Transverse colon (tissue), 4 donors: ENCODE measurements at regions not wholly inside any gene's neighbourhood (a gene's known extent, or its start where the extent isn't known, plus 50 kb on each side); places are given as distances from the start of the nearest gene placed in this dataset.

Source experiments
- EP300 ChIP-seq: sonication (generic); formaldehyde crosslinking; IDR thresholded peaks from one replicate; pipeline ENCODE4 v1.6.1; 2017; ENCODE audit warnings: antibody characterized with exemption, low read depth
- POLR2AphosphoS5 ChIP-seq, 3 donors: sonication (generic); formaldehyde crosslinking; IDR thresholded peaks; one replicate each; pipeline ENCODE4 v1.6.1; 2016; ENCODE audit warnings: antibody characterized with exemption in 3 of 3
- TF ChIP-seq, protein P1 (sequence below), 5 experiments: fragments of 200-600 bp in 3 of 5; fragments of 450-650 bp in 2 of 5; sonication (generic) in 3 of 5; IDR thresholded peaks; 1 replicate in 2 of 5; 2 replicates in 3 of 5; pipeline ENCODE4 v1.5.1; 2016 to 2017; ENCODE audit warnings: antibody characterized with exemption in 5 of 5, inconsistent platforms in 3 of 5, mild to moderate bottlenecking in 2 of 5, moderate library complexity in 1 of 5

DNA sequence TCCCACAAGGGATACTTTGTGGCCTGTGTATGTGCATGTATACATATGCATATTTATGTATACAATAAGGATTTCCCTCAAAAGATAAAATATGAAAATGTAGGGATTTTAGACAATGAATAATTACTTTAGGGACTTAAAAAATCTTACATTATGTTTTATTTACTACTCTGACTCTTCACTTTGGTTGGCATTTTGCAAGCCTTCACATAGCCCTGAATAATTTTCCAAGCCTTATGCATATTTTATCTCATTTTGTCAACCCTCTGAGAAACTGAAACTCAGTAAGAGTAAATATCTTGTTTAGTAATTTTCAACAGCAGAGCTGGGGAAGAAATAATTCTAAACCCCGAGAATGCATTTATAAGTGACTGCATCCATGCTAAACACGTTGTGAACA, 153.0 kb upstream of the SLC24A2 start:
- TF ChIP-seq, protein P1, sequence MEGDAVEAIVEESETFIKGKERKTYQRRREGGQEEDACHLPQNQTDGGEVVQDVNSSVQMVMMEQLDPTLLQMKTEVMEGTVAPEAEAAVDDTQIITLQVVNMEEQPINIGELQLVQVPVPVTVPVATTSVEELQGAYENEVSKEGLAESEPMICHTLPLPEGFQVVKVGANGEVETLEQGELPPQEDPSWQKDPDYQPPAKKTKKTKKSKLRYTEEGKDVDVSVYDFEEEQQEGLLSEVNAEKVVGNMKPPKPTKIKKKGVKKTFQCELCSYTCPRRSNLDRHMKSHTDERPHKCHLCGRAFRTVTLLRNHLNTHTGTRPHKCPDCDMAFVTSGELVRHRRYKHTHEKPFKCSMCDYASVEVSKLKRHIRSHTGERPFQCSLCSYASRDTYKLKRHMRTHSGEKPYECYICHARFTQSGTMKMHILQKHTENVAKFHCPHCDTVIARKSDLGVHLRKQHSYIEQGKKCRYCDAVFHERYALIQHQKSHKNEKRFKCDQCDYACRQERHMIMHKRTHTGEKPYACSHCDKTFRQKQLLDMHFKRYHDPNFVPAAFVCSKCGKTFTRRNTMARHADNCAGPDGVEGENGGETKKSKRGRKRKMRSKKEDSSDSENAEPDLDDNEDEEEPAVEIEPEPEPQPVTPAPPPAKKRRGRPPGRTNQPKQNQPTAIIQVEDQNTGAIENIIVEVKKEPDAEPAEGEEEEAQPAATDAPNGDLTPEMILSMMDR (IDR thresholded peaks at IDR 0.05), result no peak
- no peak for TF ChIP-seq POLR2AphosphoS5 (IDR thresholded peaks at IDR 0.05)
- TF ChIP-seq EP300, result no peak
